Upper lobe of left lung (tissue), 6 donors: ENCODE measurements at regions not wholly inside any gene's neighbourhood (a gene's known extent, or its start where the extent isn't known, plus 50 kb on each side); places are given as distances from the start of the nearest gene placed in this dataset.
"Not testable (repeated sequence)": the region's sequence is repeated elsewhere in the genome, so short reads cannot be mapped to it uniquely, and the experiment has no call there.

Source experiments
- ATAC-seq, 2 donors: fragments of 200-7000 bp; cut with Tn5 transposase; one replicate each; pipeline ENCODE4 v1.9.1; 2022; ENCODE audit warnings: mild to moderate bottlenecking in 2 of 2, moderate library complexity in 2 of 2; ENCODE audit not compliant: low FRiP score in 2 of 2
- DNase-seq, 2 donors: peaks; one replicate each; pipeline ENCODE4 v3.0.0-alpha.2; 2019 to 2020
- H3K27ac ChIP-seq, 4 donors: fragments of 200-600 bp; sonication (generic); one replicate each; pipeline ENCODE4 v1.5.1; 2016 to 2019
- H3K27me3 ChIP-seq, 4 donors: fragments of 200-600 bp; sonication (generic); one replicate each; pipeline ENCODE4 v1.5.1; 2017 to 2019
- H3K36me3 ChIP-seq, 4 donors: fragments of 200-600 bp; sonication (generic); one replicate each; pipeline ENCODE4 v1.5.1; 2016 to 2019
- H3K4me1 ChIP-seq, 4 donors: fragments of 200-600 bp; sonication (generic); one replicate each; pipeline ENCODE4 v1.5.1; 2018 to 2019
- H3K4me3 ChIP-seq, 4 donors: fragments of 200-600 bp; sonication (generic); one replicate each; pipeline ENCODE4 v1.5.1; 2017 to 2019; ENCODE audit warnings: mild to moderate bottlenecking in 2 of 4, moderate library complexity in 1 of 4
- H3K9me3 ChIP-seq, 4 donors: fragments of 200-600 bp; sonication (generic); one replicate each; pipeline ENCODE4 v1.5.1; 2018 to 2019
- EP300 ChIP-seq, 4 donors: sonication (generic); formaldehyde crosslinking; IDR thresholded peaks; one replicate each; pipeline ENCODE4 v1.5.1; 2017; ENCODE audit warnings: antibody characterized with exemption in 4 of 4, control low read depth in 2 of 4
- POLR2A ChIP-seq, 4 donors: fragments of 450-650 bp; IDR thresholded peaks; one replicate each; pipeline ENCODE4 v1.5.1; 2016 to 2017; ENCODE audit warnings: antibody characterized with exemption in 4 of 4, mild to moderate bottlenecking in 2 of 4
- POLR2AphosphoS5 ChIP-seq, 2 donors: sonication (generic); formaldehyde crosslinking; IDR thresholded peaks; one replicate each; pipeline ENCODE4 v1.5.1; 2017; ENCODE audit warnings: antibody characterized with exemption in 2 of 2
- WGBS, 2 donors: methylation state at CpG; one replicate each; pipeline ENCODE4 v1.1.5; 2017 to 2018; 5-methylcytosine and 5-hydroxymethylcytosine counted together
- TF ChIP-seq, protein P1 (sequence below), 6 experiments: fragments of 450-650 bp in 4 of 6; fragments of 200-600 bp in 2 of 6; sonication (generic) in 2 of 6; IDR thresholded peaks; one replicate each; pipeline ENCODE4 v1.5.1; 2016 to 2019; ENCODE audit warnings: antibody characterized with exemption in 6 of 6
- donor health status: DM: no; HTN: no; CAD: no; lungs with moderate emphysema.
- donor health status: DM: no; HTN: yes; CAD: no; lungs with severe emphysema.

- no peaks in the 10 kb centered on the region for H3K4me1 ChIP-seq
- DNase-seq, result no peak
Observed at GRCh38 chr3:95721938-95722337, 1092.5 kb upstream of the EPHA6 start.

GRCh38 chr3:95725770-95726169 is 1088.6 kb upstream of the EPHA6 start:
- TF ChIP-seq POLR2A (IDR thresholded peaks at IDR 0.05) (no peak), POLR2AphosphoS5 (IDR thresholded peaks at IDR 0.05) (no peak), EP300 (IDR thresholded peaks at IDR 0.05) (no peak)
- TF ChIP-seq, protein P1, sequence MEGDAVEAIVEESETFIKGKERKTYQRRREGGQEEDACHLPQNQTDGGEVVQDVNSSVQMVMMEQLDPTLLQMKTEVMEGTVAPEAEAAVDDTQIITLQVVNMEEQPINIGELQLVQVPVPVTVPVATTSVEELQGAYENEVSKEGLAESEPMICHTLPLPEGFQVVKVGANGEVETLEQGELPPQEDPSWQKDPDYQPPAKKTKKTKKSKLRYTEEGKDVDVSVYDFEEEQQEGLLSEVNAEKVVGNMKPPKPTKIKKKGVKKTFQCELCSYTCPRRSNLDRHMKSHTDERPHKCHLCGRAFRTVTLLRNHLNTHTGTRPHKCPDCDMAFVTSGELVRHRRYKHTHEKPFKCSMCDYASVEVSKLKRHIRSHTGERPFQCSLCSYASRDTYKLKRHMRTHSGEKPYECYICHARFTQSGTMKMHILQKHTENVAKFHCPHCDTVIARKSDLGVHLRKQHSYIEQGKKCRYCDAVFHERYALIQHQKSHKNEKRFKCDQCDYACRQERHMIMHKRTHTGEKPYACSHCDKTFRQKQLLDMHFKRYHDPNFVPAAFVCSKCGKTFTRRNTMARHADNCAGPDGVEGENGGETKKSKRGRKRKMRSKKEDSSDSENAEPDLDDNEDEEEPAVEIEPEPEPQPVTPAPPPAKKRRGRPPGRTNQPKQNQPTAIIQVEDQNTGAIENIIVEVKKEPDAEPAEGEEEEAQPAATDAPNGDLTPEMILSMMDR (IDR thresholded peaks at IDR 0.05), result no peak
- Histone ChIP-seq H3K27ac (no peak overlapping the region), H3K27me3 (no peaks in the 10 kb centered on the region), H3K36me3 (no peaks in the 10 kb centered on the region), H3K9me3 (no peaks in the 10 kb centered on the region), H3K4me1 (no peaks in the 10 kb centered on the region), H3K4me3 (no peak overlapping the region)
- ATAC-seq, result no peak
- DNase-seq, result no peak
- WGBS, 2 donors, result 95% methylated on average over 1 of the region's 1 CpG

More at GRCh38 chr3:95721938-95722337, 1092.5 kb upstream of the EPHA6 start:
- Histone ChIP-seq H3K27ac (no peak overlapping the region), H3K4me3 (no peak overlapping the region), H3K36me3 (no peaks in the 10 kb centered on the region), H3K27me3 (no peaks in the 10 kb centered on the region), H3K9me3 (no peaks in the 10 kb centered on the region)
- TF ChIP-seq POLR2AphosphoS5 (IDR thresholded peaks at IDR 0.05), result no peak
- no peak for TF ChIP-seq EP300 (IDR thresholded peaks at IDR 0.05)
- TF ChIP-seq, protein P1 (IDR thresholded peaks at IDR 0.05), result no peak
- TF ChIP-seq POLR2A (IDR thresholded peaks at IDR 0.05), result no peak
- 62 to 64% methylated on average over 2 of the region's 2 CpGs for WGBS, 2 donors
- peak in 1 of 2 donors; percentile 51 for ATAC-seq

DNA sequence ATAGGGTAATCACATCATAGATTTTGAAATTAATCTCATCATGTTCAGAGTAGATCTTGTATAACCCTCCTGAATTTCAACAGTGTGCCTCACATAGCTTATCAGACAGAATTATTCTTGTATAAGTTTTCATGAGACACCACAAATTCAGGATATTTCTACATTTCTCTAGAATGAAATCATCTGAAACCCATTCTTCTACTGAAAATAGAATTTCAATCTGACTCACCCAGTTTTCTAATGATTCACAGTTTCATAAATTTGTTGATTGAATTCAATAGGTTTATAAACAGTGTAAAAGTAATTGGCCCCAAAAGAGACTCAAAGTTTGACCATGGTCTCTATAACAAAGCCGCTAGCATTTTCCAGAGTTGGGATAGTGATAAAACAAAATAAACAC is 1082.6 kb upstream of the EPHA6 start:
- H3K4me3 ChIP-seq, result no peak overlapping the region
- H3K27ac ChIP-seq, result no peak overlapping the region
- H3K9me3 ChIP-seq, result no peaks in the 10 kb centered on the region
- ATAC-seq (no peak), DNase-seq (no peak)
- TF ChIP-seq POLR2AphosphoS5 (IDR thresholded peaks at IDR 0.05), result no peak
- no peak for TF ChIP-seq POLR2A (IDR thresholded peaks at IDR 0.05)
- TF ChIP-seq, protein P1 (IDR thresholded peaks at IDR 0.05), result no peak
- TF ChIP-seq EP300 (IDR thresholded peaks at IDR 0.05), result no peak
- no peaks in the 10 kb centered on the region for H3K4me1 ChIP-seq
- no peaks in the 10 kb centered on the region for H3K36me3 ChIP-seq
- H3K27me3 ChIP-seq, result no peaks in the 10 kb centered on the region
- 71 to 81% methylated on average over 1 of the region's 1 CpG for WGBS, 2 donors

DNA sequence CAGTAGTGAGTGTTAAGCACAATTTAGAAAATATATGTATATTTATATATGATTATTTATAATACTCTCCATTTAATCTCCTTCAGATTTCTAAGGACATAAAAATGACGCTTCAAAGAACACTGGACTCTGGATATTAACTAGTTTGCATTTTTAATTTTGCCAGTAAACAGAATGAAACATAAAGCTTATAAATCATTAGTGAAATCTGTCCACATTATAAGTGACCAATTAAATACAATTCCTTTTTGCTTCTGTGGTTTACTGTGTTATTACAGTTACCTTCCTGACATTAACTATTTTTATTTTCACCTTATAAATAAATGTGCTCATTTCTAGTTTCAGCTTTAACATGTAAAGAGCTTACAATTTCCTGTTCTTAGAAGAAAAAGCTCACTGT is 1081.1 kb upstream of the EPHA6 start:
- 74 to 85% methylated on average over 1 of the region's 1 CpG for WGBS, 2 donors
- Histone ChIP-seq H3K9me3 (no peaks in the 10 kb centered on the region), H3K4me3 (no peak overlapping the region), H3K27ac (no peak overlapping the region), H3K36me3 (no peaks in the 10 kb centered on the region), H3K27me3 (no peaks in the 10 kb centered on the region), H3K4me1 (no peaks in the 10 kb centered on the region)
- ATAC-seq (no peak), DNase-seq (no peak)
- TF ChIP-seq POLR2A (IDR thresholded peaks at IDR 0.05), result no peak

GRCh38 chr3:95738045-95738444 is 1076.3 kb upstream of the EPHA6 start:
- WGBS, 2 donors, result 73 to 77% methylated on average over 2 of the region's 2 CpGs
- TF ChIP-seq POLR2A (IDR thresholded peaks at IDR 0.05) (no peak), POLR2AphosphoS5 (IDR thresholded peaks at IDR 0.05) (no peak), EP300 (IDR thresholded peaks at IDR 0.05) (no peak)
- TF ChIP-seq, protein P1 (IDR thresholded peaks at IDR 0.05), result no peak
- Histone ChIP-seq H3K36me3 (no peaks in the 10 kb centered on the region), H3K9me3 (no peaks in the 10 kb centered on the region), H3K27ac (no peak overlapping the region), H3K27me3 (no peaks in the 10 kb centered on the region), H3K4me3 (no peak overlapping the region), H3K4me1 (no peaks in the 10 kb centered on the region)
- no peak for ATAC-seq
- DNase-seq, result no peak

- H3K4me1 ChIP-seq, H3K27ac ChIP-seq, H3K27me3 ChIP-seq, H3K9me3 ChIP-seq, H3K36me3 ChIP-seq, H3K4me3 ChIP-seq, ATAC-seq: not testable (repeated sequence)
- peak in 1 of 2 donors; percentile 48 for DNase-seq
- WGBS, 2 donors, result 89 to 100% methylated on average over 1 to 18 of the region's 27 CpGs
Observed at GRCh38 chr3:95744896-95745295, 1069.5 kb upstream of the EPHA6 start.
